ENCODE measurements at regions not wholly inside any gene's neighbourhood (a gene's known extent, or its start where the extent isn't known, plus 50 kb on each side); places are given as distances from the start of the nearest gene placed in this dataset.

GRCh38 chr18:77949355-77949973, 699.8 kb downstream of the GALR1 start:
- no peak for TF ChIP-seq CTCF (IDR thresholded peaks at IDR 0.05)
- Histone ChIP-seq H3K27me3 (replicated peaks; ENCODE audit: insufficient read depth) (no peaks in the 10 kb centered on the region), H3K4me3 (no peak overlapping the region), H3K36me3 (no peaks in the 10 kb centered on the region), H3K4me1 (ENCODE audit: control insufficient read depth in 1 of 2, low read depth in 2 of 2) (no peaks in the 10 kb centered on the region), H3K9me3 (no peaks in the 10 kb centered on the region), H3K27ac (no peak overlapping the region)
- DNase-seq (ENCODE audit: low spot score) (no peak), ATAC-seq (ENCODE audit: insufficient number of reproducible peaks, low FRiP score, low read depth) (no peak)

DNA sequence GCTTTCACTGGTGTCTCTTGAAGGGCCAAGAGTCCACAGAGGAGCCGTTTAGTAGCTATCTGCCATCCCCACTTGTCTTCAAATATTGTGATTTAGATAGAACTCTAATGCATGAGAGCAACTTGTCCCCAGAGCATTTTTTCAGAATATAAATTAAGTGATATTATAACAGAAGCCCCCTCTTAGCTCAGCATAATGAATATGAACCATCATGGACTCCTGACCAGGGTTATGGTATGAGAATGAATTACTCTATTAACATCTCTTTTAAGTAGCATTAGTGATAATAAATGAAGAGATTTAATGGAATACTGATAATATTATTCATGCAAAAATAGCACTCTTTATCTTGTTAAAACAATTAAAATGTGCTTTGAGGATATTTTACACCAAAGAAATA, 709.6 kb downstream of the GALR1 start:
- no peaks in the 10 kb centered on the region for H3K9me3 ChIP-seq
- DNase-seq (ENCODE audit: low spot score) (no peak), ATAC-seq (ENCODE audit: insufficient number of reproducible peaks, low FRiP score, low read depth) (no peak)
- no peaks in the 10 kb centered on the region for H3K27me3 ChIP-seq (replicated peaks; ENCODE audit: insufficient read depth)
- H3K4me1 ChIP-seq (ENCODE audit: control insufficient read depth in 1 of 2, low read depth in 2 of 2), result no peaks in the 10 kb centered on the region
- no peak overlapping the region for H3K4me3 ChIP-seq
- no peak for TF ChIP-seq CTCF (IDR thresholded peaks at IDR 0.05)
- no peak overlapping the region for H3K27ac ChIP-seq
- no peaks in the 10 kb centered on the region for H3K36me3 ChIP-seq

- Histone ChIP-seq H3K36me3 (no peaks in the 10 kb centered on the region), H3K27ac (no peak overlapping the region), H3K4me1 (ENCODE audit: control insufficient read depth in 1 of 2, low read depth in 2 of 2) (no peaks in the 10 kb centered on the region), H3K4me3 (no peak overlapping the region), H3K27me3 (replicated peaks; ENCODE audit: insufficient read depth) (no peaks in the 10 kb centered on the region), H3K9me3 (no peaks in the 10 kb centered on the region)
- DNase-seq (ENCODE audit: low spot score) (no peak), ATAC-seq (ENCODE audit: insufficient number of reproducible peaks, low FRiP score, low read depth) (no peak)
- no peak for TF ChIP-seq CTCF (IDR thresholded peaks at IDR 0.05)
Measured at GRCh38 chr18:77960791-77961410, 711.3 kb downstream of the GALR1 start.

DNA sequence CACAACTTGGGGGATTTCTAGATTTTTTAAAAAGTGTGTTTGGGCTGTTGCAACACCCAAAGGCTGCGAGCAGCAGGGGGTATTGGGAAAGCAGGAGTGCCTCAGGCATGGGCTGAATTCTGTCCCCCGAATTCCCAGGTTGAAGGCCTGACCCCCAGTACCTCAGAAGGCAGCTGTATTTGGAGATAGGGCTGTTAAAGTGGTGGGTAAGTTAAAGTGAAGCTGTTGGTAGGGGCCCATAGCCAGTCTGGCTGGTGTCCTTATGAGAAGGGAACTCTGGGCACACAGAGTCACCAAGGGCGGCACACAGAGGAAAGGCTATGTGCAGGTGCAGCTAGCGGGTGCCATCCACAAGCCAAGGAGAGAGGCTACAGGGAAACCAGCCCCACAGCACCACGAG, 717.4 kb downstream of the GALR1 start:
- no peak for TF ChIP-seq CTCF (IDR thresholded peaks at IDR 0.05)
- Histone ChIP-seq H3K27ac (no peak overlapping the region), H3K4me3 (no peak overlapping the region), H3K4me1 (ENCODE audit: control insufficient read depth in 1 of 2, low read depth in 2 of 2) (no peaks in the 10 kb centered on the region), H3K36me3 (no peaks in the 10 kb centered on the region), H3K27me3 (replicated peaks; ENCODE audit: insufficient read depth) (no peaks in the 10 kb centered on the region), H3K9me3 (no peaks in the 10 kb centered on the region)
- DNase-seq (ENCODE audit: low spot score) (no peak), ATAC-seq (ENCODE audit: insufficient number of reproducible peaks, low FRiP score, low read depth) (no peak)

DNA sequence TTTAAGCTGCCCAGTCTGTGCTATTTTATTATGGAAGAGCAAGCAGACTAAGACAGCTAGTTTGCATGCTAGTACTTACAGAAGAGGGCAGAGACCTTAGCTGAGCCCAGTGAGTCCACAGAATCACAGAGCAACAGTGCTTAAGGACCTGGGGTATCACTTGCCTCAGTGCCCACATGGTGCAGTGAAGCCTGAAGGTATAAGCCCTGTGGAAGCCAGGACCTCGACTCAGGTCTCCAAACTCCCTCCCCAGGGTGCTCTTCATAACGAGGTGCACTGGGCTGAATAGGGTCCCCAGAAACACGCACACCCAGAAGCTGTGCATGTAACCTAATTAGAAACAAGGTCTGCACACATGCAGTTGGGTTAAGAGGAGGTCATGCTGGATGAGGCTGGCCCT, 718.1 kb downstream of the GALR1 start:
- no peaks in the 10 kb centered on the region for H3K27me3 ChIP-seq (replicated peaks; ENCODE audit: insufficient read depth)
- H3K27ac ChIP-seq, result no peak overlapping the region
- DNase-seq (ENCODE audit: low spot score) (no peak), ATAC-seq (ENCODE audit: insufficient number of reproducible peaks, low FRiP score, low read depth) (no peak)
- no peaks in the 10 kb centered on the region for H3K36me3 ChIP-seq
- TF ChIP-seq CTCF (IDR thresholded peaks at IDR 0.05), result no peak
- no peaks in the 10 kb centered on the region for H3K9me3 ChIP-seq
- no peaks in the 10 kb centered on the region for H3K4me1 ChIP-seq (ENCODE audit: control insufficient read depth in 1 of 2, low read depth in 2 of 2)
- H3K4me3 ChIP-seq, result no peak overlapping the region
